Neural crest cell (in vitro differentiated cells): ENCODE measurements at regions not wholly inside any gene's neighbourhood (a gene's known extent, or its start where the extent isn't known, plus 50 kb on each side); places are given as distances from the start of the nearest gene placed in this dataset.
"Not testable (repeated sequence)": the region's sequence is repeated elsewhere in the genome, so short reads cannot be mapped to it uniquely, and the experiment has no call there.

Experiments
- DNase-seq: peaks from one replicate; pipeline ENCODE4 v3.0.0; 2021; ENCODE audit warnings: low read depth, mixed read lengths, low spot score
- H3K27ac Mint-ChIP-seq: one replicate; pipeline ENCODE4 v1.8.0; 2021; ENCODE audit warnings: mild to moderate bottlenecking, mixed read lengths; ENCODE audit not compliant: unreplicated experiment
- H3K27me3 Mint-ChIP-seq: 2 replicates; pipeline ENCODE4 v1.8.0; 2021; ENCODE audit warnings: low read depth, mild to moderate bottlenecking, mixed read lengths
- H3K36me3 Mint-ChIP-seq: 2 replicates; pipeline ENCODE4 v1.8.0; 2021; ENCODE audit warnings: low read depth, mild to moderate bottlenecking, mixed read lengths
- H3K4me1 Mint-ChIP-seq: 2 replicates; pipeline ENCODE4 v1.8.0; 2021; ENCODE audit warnings: mixed read lengths
- H3K4me3 Mint-ChIP-seq: one replicate; pipeline ENCODE4 v1.8.0; 2021; ENCODE audit warnings: mild to moderate bottlenecking, mixed read lengths
- H3K9me3 Mint-ChIP-seq: 2 replicates; pipeline ENCODE4 v1.8.0; 2021; ENCODE audit warnings: mixed read lengths
- TF ChIP-seq, protein P1 (sequence below): fragments of 200-600 bp; sonication (generic); conservative IDR thresholded peaks from 2 replicates; pipeline ENCODE4 v1.5.0; 2021; ENCODE audit warnings: antibody characterized with exemption, mild to moderate bottlenecking

DNA sequence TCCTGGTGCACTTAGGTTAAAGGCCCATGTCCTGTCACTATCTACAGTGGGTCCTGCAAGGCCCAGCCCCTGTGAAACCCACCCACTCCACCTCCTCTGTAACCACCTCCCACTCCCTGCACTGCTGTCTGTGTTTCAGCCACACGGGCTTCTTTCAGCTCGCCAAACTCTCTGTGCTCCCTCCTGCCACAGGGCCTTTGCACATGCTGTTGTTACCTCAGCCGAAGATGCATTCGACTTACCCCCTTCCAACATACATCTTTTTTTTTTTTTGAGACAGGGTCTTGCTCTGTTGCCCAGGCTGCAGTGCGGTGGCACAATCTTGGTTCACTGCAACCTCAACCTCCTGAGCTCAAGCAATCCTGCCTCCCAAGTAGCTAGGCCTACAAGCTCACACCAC, 76.5 kb upstream of the RPL38 start:
- H3K4me1 Mint-ChIP-seq: peaks cover 20% of the 10 kb centered on the region
- no peak for DNase-seq
- TF ChIP-seq, protein P1, sequence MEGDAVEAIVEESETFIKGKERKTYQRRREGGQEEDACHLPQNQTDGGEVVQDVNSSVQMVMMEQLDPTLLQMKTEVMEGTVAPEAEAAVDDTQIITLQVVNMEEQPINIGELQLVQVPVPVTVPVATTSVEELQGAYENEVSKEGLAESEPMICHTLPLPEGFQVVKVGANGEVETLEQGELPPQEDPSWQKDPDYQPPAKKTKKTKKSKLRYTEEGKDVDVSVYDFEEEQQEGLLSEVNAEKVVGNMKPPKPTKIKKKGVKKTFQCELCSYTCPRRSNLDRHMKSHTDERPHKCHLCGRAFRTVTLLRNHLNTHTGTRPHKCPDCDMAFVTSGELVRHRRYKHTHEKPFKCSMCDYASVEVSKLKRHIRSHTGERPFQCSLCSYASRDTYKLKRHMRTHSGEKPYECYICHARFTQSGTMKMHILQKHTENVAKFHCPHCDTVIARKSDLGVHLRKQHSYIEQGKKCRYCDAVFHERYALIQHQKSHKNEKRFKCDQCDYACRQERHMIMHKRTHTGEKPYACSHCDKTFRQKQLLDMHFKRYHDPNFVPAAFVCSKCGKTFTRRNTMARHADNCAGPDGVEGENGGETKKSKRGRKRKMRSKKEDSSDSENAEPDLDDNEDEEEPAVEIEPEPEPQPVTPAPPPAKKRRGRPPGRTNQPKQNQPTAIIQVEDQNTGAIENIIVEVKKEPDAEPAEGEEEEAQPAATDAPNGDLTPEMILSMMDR: no peak
- H3K27ac Mint-ChIP-seq: no peak overlapping the region
- H3K36me3 Mint-ChIP-seq: no peaks in the 10 kb centered on the region
- H3K4me3 Mint-ChIP-seq: no peak overlapping the region
- no peaks in the 10 kb centered on the region for H3K27me3 Mint-ChIP-seq
- peaks cover 3% of the 10 kb centered on the region for H3K9me3 Mint-ChIP-seq

- no peak for DNase-seq
- H3K9me3 Mint-ChIP-seq: no peaks in the 10 kb centered on the region
- TF ChIP-seq, protein P1: no peak
Observed at GRCh38 chr17:74128456-74129211, 74.8 kb upstream of the RPL38 start.

GRCh38 chr17:74129800-74130199, 73.7 kb upstream of the RPL38 start:
- not testable (repeated sequence) for DNase-seq, H3K4me3 Mint-ChIP-seq, H3K27me3 Mint-ChIP-seq, H3K9me3 Mint-ChIP-seq, H3K27ac Mint-ChIP-seq, H3K36me3 Mint-ChIP-seq
- H3K4me1 Mint-ChIP-seq: peaks cover 29% of the 10 kb centered on the region

More at GRCh38 chr17:74128456-74129211, 74.8 kb upstream of the RPL38 start:
- no peak overlapping the region for H3K27ac Mint-ChIP-seq
- H3K4me1 Mint-ChIP-seq: peaks cover 27% of the 10 kb centered on the region
- H3K4me3 Mint-ChIP-seq: no peak overlapping the region
- peaks cover 6% of the 10 kb centered on the region for H3K27me3 Mint-ChIP-seq
- H3K36me3 Mint-ChIP-seq: no peaks in the 10 kb centered on the region

DNA sequence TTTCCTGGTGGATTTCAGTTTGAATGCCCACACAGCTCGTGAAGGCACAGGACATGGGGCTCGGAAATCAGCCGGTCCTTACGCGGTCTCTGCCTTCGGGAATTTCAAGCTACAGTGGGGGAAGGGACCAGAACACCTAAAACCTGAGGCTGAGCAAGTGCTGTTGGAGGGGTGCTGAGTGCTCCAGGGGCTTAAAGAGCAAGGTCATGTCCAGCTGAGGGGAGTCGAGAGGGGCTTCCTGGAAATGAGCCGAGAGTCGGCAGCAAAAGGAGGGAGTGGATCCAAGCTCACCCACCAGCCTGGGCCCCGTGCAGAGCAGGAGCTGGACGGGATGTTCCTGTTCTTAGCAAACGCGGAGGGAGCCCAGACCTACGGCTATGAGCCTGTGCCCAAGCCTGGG, 73.2 kb upstream of the RPL38 start:
- Mint-ChIP-seq H3K4me1 (peaks cover 25% of the 10 kb centered on the region), H3K27me3 (peaks cover 9% of the 10 kb centered on the region)
- no peak for DNase-seq

GRCh38 chr17:74130841-74131240, 72.6 kb upstream of the RPL38 start:
- no peaks in the 10 kb centered on the region for H3K9me3 Mint-ChIP-seq
- peaks cover 24% of the 10 kb centered on the region for H3K4me1 Mint-ChIP-seq
- no peaks in the 10 kb centered on the region for H3K36me3 Mint-ChIP-seq
- no peak for DNase-seq
- no peak overlapping the region for H3K27ac Mint-ChIP-seq
- H3K27me3 Mint-ChIP-seq: peaks cover 9% of the 10 kb centered on the region
- H3K4me3 Mint-ChIP-seq: no peak overlapping the region
- TF ChIP-seq, protein P1: no peak

More for the DNA sequence above, 73.2 kb upstream of the RPL38 start:
- no peak overlapping the region for H3K4me3 Mint-ChIP-seq
- H3K9me3 Mint-ChIP-seq: no peaks in the 10 kb centered on the region
- TF ChIP-seq, protein P1: no peak
- no peaks in the 10 kb centered on the region for H3K36me3 Mint-ChIP-seq
- no peak overlapping the region for H3K27ac Mint-ChIP-seq

DNA sequence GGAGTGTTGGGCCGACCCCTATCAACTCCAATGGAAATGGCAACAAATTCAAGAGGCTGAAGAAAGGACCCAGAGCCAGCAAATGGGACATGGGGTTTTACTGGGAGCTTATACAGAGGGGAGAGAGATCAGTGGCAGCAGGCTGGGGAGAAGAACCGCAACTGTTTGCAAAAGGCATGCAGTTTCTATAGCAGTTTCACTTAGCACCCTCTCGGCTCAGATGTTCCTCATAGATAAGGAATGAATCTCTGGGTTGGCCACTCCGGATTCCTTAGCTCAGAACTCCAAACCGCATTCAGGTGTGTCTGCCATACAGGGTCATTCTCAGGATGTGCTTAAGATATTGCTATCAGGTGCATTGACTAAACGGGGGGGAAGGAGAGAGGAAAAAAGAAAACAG, 71.1 kb upstream of the RPL38 start:
- DNase-seq: no peak
- H3K4me1 Mint-ChIP-seq: peaks cover 28% of the 10 kb centered on the region
- no peaks in the 10 kb centered on the region for H3K9me3 Mint-ChIP-seq
- peaks cover 12% of the 10 kb centered on the region for H3K27me3 Mint-ChIP-seq
- H3K4me3 Mint-ChIP-seq: no peak overlapping the region
- TF ChIP-seq, protein P1: no peak
- peaks cover 3% of the 10 kb centered on the region for H3K36me3 Mint-ChIP-seq
- no peak overlapping the region for H3K27ac Mint-ChIP-seq
